Neural progenitor cell (in vitro differentiated cells): ENCODE measurements at regions not wholly inside any gene's neighbourhood (a gene's known extent, or its start where the extent isn't known, plus 50 kb on each side); places are given as distances from the start of the nearest gene placed in this dataset.

ENCODE experiments used
- DNase-seq: peaks from one replicate; pipeline ENCODE4 v3.0.0-alpha.2; 2016; ENCODE audit warnings: low spot score
- H2AFZ ChIP-seq: fragments of 200-600 bp; sonication (generic); replicated peaks from 2 replicates; pipeline ENCODE4 v1.6.1; 2016; ENCODE audit warnings: antibody characterized with exemption
- H3F3A ChIP-seq: fragments of 200-600 bp; sonication (generic); 2 replicates; pipeline ENCODE4 v1.6.1; 2016; ENCODE audit warnings: antibody characterized with exemption, low read depth
- H3K27ac ChIP-seq: fragments of 200-600 bp; sonication (generic); 2 replicates; pipeline ENCODE4 v1.5.1; 2016; ENCODE audit warnings: mild to moderate bottlenecking
- H3K27me3 ChIP-seq: fragments of 200-600 bp; sonication (generic); 2 replicates; pipeline ENCODE4 v1.6.1; 2016; ENCODE audit warnings: mild to moderate bottlenecking, moderate library complexity
- H3K36me3 ChIP-seq: fragments of 200-600 bp; sonication (generic); 2 replicates; pipeline ENCODE4 v1.5.1; 2016
- H3K4me1 ChIP-seq: fragments of 200-600 bp; sonication (generic); 2 replicates; pipeline ENCODE4 v1.6.1; 2016; ENCODE audit warnings: mixed run types
- H3K4me2 ChIP-seq: fragments of 200-600 bp; sonication (generic); 2 replicates; pipeline ENCODE4 v1.6.1; 2016
- H3K4me3 ChIP-seq: fragments of 200-600 bp; sonication (generic); 2 replicates; pipeline ENCODE4 v1.5.1; 2016
- H3K79me2 ChIP-seq: fragments of 200-600 bp; sonication (generic); 2 replicates; pipeline ENCODE4 v1.6.1; 2016; ENCODE audit warnings: low read depth
- H3K9ac ChIP-seq: fragments of 200-600 bp; sonication (generic); 2 replicates; pipeline ENCODE4 v1.6.1; 2016
- H3K9me3 ChIP-seq: fragments of 200-600 bp; sonication (generic); 2 replicates; pipeline ENCODE4 v1.5.1; 2016; ENCODE audit warnings: low read depth
- H4K20me1 ChIP-seq: fragments of 200-600 bp; sonication (generic); 2 replicates; pipeline ENCODE4 v1.6.1; 2016; ENCODE audit warnings: low read depth
- H3K27ac Mint-ChIP-seq: 3 replicates; pipeline ENCODE4 v1.8.0; 2021; ENCODE audit warnings: mixed read lengths
- H3K27me3 Mint-ChIP-seq: 2 replicates; pipeline ENCODE4 v1.8.0; 2022; ENCODE audit warnings: low read depth, mild to moderate bottlenecking, inconsistent platforms, moderate library complexity, mixed read lengths; ENCODE audit not compliant: insufficient read depth
- H3K36me3 Mint-ChIP-seq: 3 replicates; pipeline ENCODE4 v1.8.0; 2021; ENCODE audit warnings: mixed read lengths
- H3K4me1 Mint-ChIP-seq: 3 replicates; pipeline ENCODE4 v1.8.0; 2021; ENCODE audit warnings: mixed read lengths
- H3K4me3 Mint-ChIP-seq: 3 replicates; pipeline ENCODE4 v1.8.0; 2021; ENCODE audit warnings: mild to moderate bottlenecking, moderate library complexity, mixed read lengths
- H3K9me3 Mint-ChIP-seq: 3 replicates; pipeline ENCODE4 v1.8.0; 2020; ENCODE audit warnings: mixed read lengths
- CTCF ChIP-seq: fragments of 200-600 bp; sonication (generic); IDR thresholded peaks from 2 replicates; pipeline ENCODE4 v1.5.1; 2017; ENCODE audit warnings: antibody characterized with exemption, mild to moderate bottlenecking
- EZH2 ChIP-seq: fragments of 200-600 bp; sonication (generic); IDR thresholded peaks from 2 replicates; pipeline ENCODE4 v1.6.1; 2017; ENCODE audit warnings: antibody characterized with exemption, mild to moderate bottlenecking, moderate library complexity
- EZH2phosphoT487 ChIP-seq: fragments of 200-600 bp; sonication (generic); IDR thresholded peaks from 2 replicates; pipeline ENCODE4 v1.6.1; 2017; ENCODE audit warnings: antibody characterized with exemption

- H3K9me3 ChIP-seq = peaks cover 9% of the 10 kb centered on the region
- H3K4me3 Mint-ChIP-seq = no peak overlapping the region
- no peak overlapping the region for H2AFZ ChIP-seq
- H3K4me2 ChIP-seq = no peak overlapping the region
- TF ChIP-seq EZH2 = no peak
- TF ChIP-seq CTCF = no peak
- TF ChIP-seq EZH2phosphoT487 = no peak
- H3K9me3 Mint-ChIP-seq = peaks cover 7% of the 10 kb centered on the region
- no peaks in the 10 kb centered on the region for H4K20me1 ChIP-seq
- no peaks in the 10 kb centered on the region for H3F3A ChIP-seq
- H3K9ac ChIP-seq = no peak overlapping the region
- H3K27me3 Mint-ChIP-seq = peaks cover 17% of the 10 kb centered on the region
- no peaks in the 10 kb centered on the region for H3K27me3 ChIP-seq
- no peaks in the 10 kb centered on the region for H3K36me3 Mint-ChIP-seq
- no peak overlapping the region for H3K4me3 ChIP-seq
- H3K36me3 ChIP-seq = no peaks in the 10 kb centered on the region
- H3K4me1 Mint-ChIP-seq = no peaks in the 10 kb centered on the region
- H3K27ac Mint-ChIP-seq = no peak overlapping the region
- no peak for DNase-seq
- H3K79me2 ChIP-seq = no peaks in the 10 kb centered on the region
- H3K27ac ChIP-seq = no peak overlapping the region
- no peaks in the 10 kb centered on the region for H3K4me1 ChIP-seq
These were observed 503.9 kb downstream of the TBC1D22A start for GRCh38 chr22:47266329-47266728.

- Mint-ChIP-seq H3K4me3 (no peak overlapping the region), H3K4me1 (no peaks in the 10 kb centered on the region), H3K27me3 (peaks cover 15% of the 10 kb centered on the region), H3K9me3 (peaks cover 10% of the 10 kb centered on the region), H3K36me3 (no peaks in the 10 kb centered on the region), H3K27ac (no peak overlapping the region)
- Histone ChIP-seq H3K36me3 (no peaks in the 10 kb centered on the region), H3K79me2 (no peaks in the 10 kb centered on the region), H2AFZ (no peak overlapping the region), H3F3A (no peaks in the 10 kb centered on the region), H3K9me3 (peaks cover 5% of the 10 kb centered on the region), H3K27ac (no peak overlapping the region), H3K27me3 (no peaks in the 10 kb centered on the region), H3K4me2 (no peak overlapping the region), H3K4me1 (no peaks in the 10 kb centered on the region), H3K4me3 (no peak overlapping the region), H4K20me1 (no peaks in the 10 kb centered on the region), H3K9ac (no peak overlapping the region)
- TF ChIP-seq EZH2 (no peak), EZH2phosphoT487 (no peak), CTCF (no peak)
- DNase-seq = no peak
These were observed 498.1 kb downstream of the TBC1D22A start for GRCh38 chr22:47260551-47260950.

GRCh38 chr22:47259990-47260389 is 497.5 kb downstream of the TBC1D22A start:
- H3K27me3 ChIP-seq = no peaks in the 10 kb centered on the region
- H3K4me2 ChIP-seq = no peak overlapping the region
- H3K79me2 ChIP-seq = no peaks in the 10 kb centered on the region
- H3K4me1 ChIP-seq = no peaks in the 10 kb centered on the region
- no peaks in the 10 kb centered on the region for H4K20me1 ChIP-seq
- TF ChIP-seq EZH2 = no peak
- no peak for TF ChIP-seq EZH2phosphoT487
- no peak for TF ChIP-seq CTCF
- Mint-ChIP-seq H3K27ac (no peak overlapping the region), H3K36me3 (no peaks in the 10 kb centered on the region), H3K4me1 (no peaks in the 10 kb centered on the region), H3K4me3 (no peak overlapping the region), H3K9me3 (peaks cover 10% of the 10 kb centered on the region), H3K27me3 (peaks cover 15% of the 10 kb centered on the region)
- H3K27ac ChIP-seq = no peak overlapping the region
- peaks cover 5% of the 10 kb centered on the region for H3K9me3 ChIP-seq
- H2AFZ ChIP-seq = no peak overlapping the region
- H3F3A ChIP-seq = no peaks in the 10 kb centered on the region
- H3K9ac ChIP-seq = no peak overlapping the region
- H3K36me3 ChIP-seq = no peaks in the 10 kb centered on the region
- no peak for DNase-seq
- H3K4me3 ChIP-seq = no peak overlapping the region
